ENCODE measurements at regions not wholly inside any gene's neighbourhood (a gene's known extent, or its start where the extent isn't known, plus 50 kb on each side); places are given as distances from the start of the nearest gene placed in this dataset.

- TF ChIP-seq, protein P1, sequence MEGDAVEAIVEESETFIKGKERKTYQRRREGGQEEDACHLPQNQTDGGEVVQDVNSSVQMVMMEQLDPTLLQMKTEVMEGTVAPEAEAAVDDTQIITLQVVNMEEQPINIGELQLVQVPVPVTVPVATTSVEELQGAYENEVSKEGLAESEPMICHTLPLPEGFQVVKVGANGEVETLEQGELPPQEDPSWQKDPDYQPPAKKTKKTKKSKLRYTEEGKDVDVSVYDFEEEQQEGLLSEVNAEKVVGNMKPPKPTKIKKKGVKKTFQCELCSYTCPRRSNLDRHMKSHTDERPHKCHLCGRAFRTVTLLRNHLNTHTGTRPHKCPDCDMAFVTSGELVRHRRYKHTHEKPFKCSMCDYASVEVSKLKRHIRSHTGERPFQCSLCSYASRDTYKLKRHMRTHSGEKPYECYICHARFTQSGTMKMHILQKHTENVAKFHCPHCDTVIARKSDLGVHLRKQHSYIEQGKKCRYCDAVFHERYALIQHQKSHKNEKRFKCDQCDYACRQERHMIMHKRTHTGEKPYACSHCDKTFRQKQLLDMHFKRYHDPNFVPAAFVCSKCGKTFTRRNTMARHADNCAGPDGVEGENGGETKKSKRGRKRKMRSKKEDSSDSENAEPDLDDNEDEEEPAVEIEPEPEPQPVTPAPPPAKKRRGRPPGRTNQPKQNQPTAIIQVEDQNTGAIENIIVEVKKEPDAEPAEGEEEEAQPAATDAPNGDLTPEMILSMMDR (IDR thresholded peaks at IDR 0.05), result no peak
- Histone ChIP-seq H3K27ac (no peak overlapping the region), H3K27me3 (no peaks in the 10 kb centered on the region), H3K4me1 (peaks cover 0 to 46% of the 10 kb centered on the region in 2 donors), H3K36me3 (no peaks in the 10 kb centered on the region), H3K9me3 (no peaks in the 10 kb centered on the region), H3K4me3 (no peak overlapping the region)
- DNase-seq (ENCODE audit: low spot score), result no peak
Measured at GRCh38 chr1:229062135-229062534, 208.8 kb upstream of the RAB4A start.

GRCh38 chr1:229063154-229063773, 207.6 kb upstream of the RAB4A start:
- Histone ChIP-seq H3K4me3 (no peak overlapping the region), H3K27ac (no peak overlapping the region), H3K9me3 (no peaks in the 10 kb centered on the region), H3K27me3 (no peaks in the 10 kb centered on the region), H3K4me1 (peaks cover 0 to 52% of the 10 kb centered on the region in 2 donors), H3K36me3 (no peaks in the 10 kb centered on the region)
- no peak for DNase-seq (ENCODE audit: low spot score)
- TF ChIP-seq, protein P1 (IDR thresholded peaks at IDR 0.05), result no peak

GRCh38 chr1:229064320-229065168, 206.4 kb upstream of the RAB4A start:
- Histone ChIP-seq H3K36me3 (no peaks in the 10 kb centered on the region), H3K4me1 (peaks cover 0 to 43% of the 10 kb centered on the region in 2 donors), H3K27ac (no peak overlapping the region), H3K9me3 (no peaks in the 10 kb centered on the region), H3K4me3 (no peak overlapping the region), H3K27me3 (no peaks in the 10 kb centered on the region)
- no peak for DNase-seq (ENCODE audit: low spot score)
- TF ChIP-seq, protein P1 (IDR thresholded peaks at IDR 0.05), result no peak

DNA sequence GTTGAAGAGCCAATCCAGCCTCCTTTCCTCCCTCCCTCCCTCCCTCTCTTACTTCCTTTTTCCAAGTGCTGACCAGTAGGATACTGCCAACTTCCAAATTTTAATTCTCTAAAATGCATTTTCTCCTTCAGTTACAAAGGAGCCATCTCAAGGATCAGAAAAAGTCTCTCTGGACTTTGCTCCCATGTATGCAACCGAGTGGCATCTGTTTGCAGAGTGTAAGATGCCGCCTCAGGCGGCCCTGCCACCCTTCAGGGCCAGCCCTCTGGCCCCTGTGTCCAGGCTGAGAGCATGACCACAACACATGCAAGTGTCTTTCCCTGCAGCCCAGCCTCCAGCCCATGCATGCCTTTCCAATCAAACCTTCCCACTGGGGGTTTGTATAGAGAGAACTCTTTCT, 205.3 kb upstream of the RAB4A start:
- TF ChIP-seq, protein P1 (IDR thresholded peaks at IDR 0.05), result no peak
- peaks cover 0 to 44% of the 10 kb centered on the region in 2 donors for H3K4me1 ChIP-seq
- no peak overlapping the region for H3K27ac ChIP-seq

GRCh38 chr1:229066591-229066990, 204.3 kb upstream of the RAB4A start:
- no peak overlapping the region for H3K27ac ChIP-seq

More for the DNA sequence above, 205.3 kb upstream of the RAB4A start:
- no peaks in the 10 kb centered on the region for H3K27me3 ChIP-seq
- DNase-seq (ENCODE audit: low spot score), result no peak
- H3K4me3 ChIP-seq, result no peak overlapping the region
- no peaks in the 10 kb centered on the region for H3K9me3 ChIP-seq
- H3K36me3 ChIP-seq, result no peaks in the 10 kb centered on the region

More at GRCh38 chr1:229066591-229066990, 204.3 kb upstream of the RAB4A start:
- no peaks in the 10 kb centered on the region for H3K9me3 ChIP-seq
- H3K36me3 ChIP-seq, result no peaks in the 10 kb centered on the region
- DNase-seq (ENCODE audit: low spot score), result no peak
- H3K27me3 ChIP-seq, result no peaks in the 10 kb centered on the region
- no peak overlapping the region for H3K4me3 ChIP-seq
- H3K4me1 ChIP-seq, result peaks cover 0 to 44% of the 10 kb centered on the region in 2 donors
- TF ChIP-seq, protein P1 (IDR thresholded peaks at IDR 0.05), result no peak
